ENCODE measurements at regions not wholly inside any gene's neighbourhood (a gene's known extent, or its start where the extent isn't known, plus 50 kb on each side); places are given as distances from the start of the nearest gene placed in this dataset.
"Not testable (repeated sequence)": the region's sequence is repeated elsewhere in the genome, so short reads cannot be mapped to it uniquely, and the experiment has no call there.

- not testable (repeated sequence) for H3K27me3 ChIP-seq (ENCODE audit: control insufficient read depth, insufficient read depth, low read length); H3K9ac ChIP-seq (ENCODE audit: low read depth, low read length); H3K4me3 ChIP-seq (ENCODE audit: low read depth, low read length); H3K9me3 ChIP-seq (ENCODE audit: control insufficient read depth, insufficient read depth, low read length); H3K4me1 ChIP-seq (ENCODE audit: control insufficient read depth, insufficient read depth, low read length); H3K36me3 ChIP-seq (ENCODE audit: control insufficient read depth, insufficient read depth, low read length); H3K27ac ChIP-seq (ENCODE audit: low read depth, low read length)
Measured at GRCh38 chr13:61266896-61267295, 148.8 kb downstream of the PCDH20 start.

- no peaks in the 10 kb centered on the region for H3K9me3 ChIP-seq (ENCODE audit: control insufficient read depth, insufficient read depth, low read length)
- no peak overlapping the region for H3K27ac ChIP-seq (ENCODE audit: low read depth, low read length)
- H3K9ac ChIP-seq (ENCODE audit: low read depth, low read length), result no peak overlapping the region
- H3K27me3 ChIP-seq (ENCODE audit: control insufficient read depth, insufficient read depth, low read length), result no peaks in the 10 kb centered on the region
- H3K4me1 ChIP-seq (ENCODE audit: control insufficient read depth, insufficient read depth, low read length), result no peaks in the 10 kb centered on the region
- no peak overlapping the region for H3K4me3 ChIP-seq (ENCODE audit: low read depth, low read length)
- no peaks in the 10 kb centered on the region for H3K36me3 ChIP-seq (ENCODE audit: control insufficient read depth, insufficient read depth, low read length)
Measured at GRCh38 chr13:61261746-61262472, 153.7 kb downstream of the PCDH20 start.

GRCh38 chr13:61258185-61258584 is 157.5 kb downstream of the PCDH20 start:
- no peaks in the 10 kb centered on the region for H3K36me3 ChIP-seq (ENCODE audit: control insufficient read depth, insufficient read depth, low read length)

GRCh38 chr13:61255040-61255796 is 160.4 kb downstream of the PCDH20 start:
- Histone ChIP-seq H3K9me3 (ENCODE audit: control insufficient read depth, insufficient read depth, low read length) (no peaks in the 10 kb centered on the region), H3K9ac (ENCODE audit: low read depth, low read length) (no peak overlapping the region), H3K36me3 (ENCODE audit: control insufficient read depth, insufficient read depth, low read length) (no peaks in the 10 kb centered on the region), H3K27me3 (ENCODE audit: control insufficient read depth, insufficient read depth, low read length) (no peaks in the 10 kb centered on the region), H3K4me1 (ENCODE audit: control insufficient read depth, insufficient read depth, low read length) (peaks cover 6% of the 10 kb centered on the region), H3K4me3 (ENCODE audit: low read depth, low read length) (no peak overlapping the region), H3K27ac (ENCODE audit: low read depth, low read length) (peak overlapping the region; percentile 60)

More at GRCh38 chr13:61258185-61258584, 157.5 kb downstream of the PCDH20 start:
- peaks cover 6% of the 10 kb centered on the region for H3K4me1 ChIP-seq (ENCODE audit: control insufficient read depth, insufficient read depth, low read length)
- H3K9ac ChIP-seq (ENCODE audit: low read depth, low read length), result no peak overlapping the region
- H3K4me3 ChIP-seq (ENCODE audit: low read depth, low read length), result no peak overlapping the region
- no peak overlapping the region for H3K27ac ChIP-seq (ENCODE audit: low read depth, low read length)
- no peaks in the 10 kb centered on the region for H3K9me3 ChIP-seq (ENCODE audit: control insufficient read depth, insufficient read depth, low read length)
- no peaks in the 10 kb centered on the region for H3K27me3 ChIP-seq (ENCODE audit: control insufficient read depth, insufficient read depth, low read length)

- Histone ChIP-seq H3K9ac (ENCODE audit: low read depth, low read length) (no peak overlapping the region), H3K27me3 (ENCODE audit: control insufficient read depth, insufficient read depth, low read length) (no peaks in the 10 kb centered on the region), H3K36me3 (ENCODE audit: control insufficient read depth, insufficient read depth, low read length) (no peaks in the 10 kb centered on the region), H3K4me1 (ENCODE audit: control insufficient read depth, insufficient read depth, low read length) (peaks cover 6% of the 10 kb centered on the region), H3K27ac (ENCODE audit: low read depth, low read length) (no peak overlapping the region), H3K9me3 (ENCODE audit: control insufficient read depth, insufficient read depth, low read length) (no peaks in the 10 kb centered on the region), H3K4me3 (ENCODE audit: low read depth, low read length) (no peak overlapping the region)
Measured at GRCh38 chr13:61253105-61253877, 162.4 kb downstream of the PCDH20 start.

GRCh38 chr13:61252213-61252612 is 163.4 kb downstream of the PCDH20 start:
- Histone ChIP-seq H3K9ac (ENCODE audit: low read depth, low read length) (no peak overlapping the region), H3K4me1 (ENCODE audit: control insufficient read depth, insufficient read depth, low read length) (peaks cover 8% of the 10 kb centered on the region), H3K27me3 (ENCODE audit: control insufficient read depth, insufficient read depth, low read length) (no peaks in the 10 kb centered on the region), H3K27ac (ENCODE audit: low read depth, low read length) (no peak overlapping the region), H3K36me3 (ENCODE audit: control insufficient read depth, insufficient read depth, low read length) (no peaks in the 10 kb centered on the region), H3K9me3 (ENCODE audit: control insufficient read depth, insufficient read depth, low read length) (no peaks in the 10 kb centered on the region), H3K4me3 (ENCODE audit: low read depth, low read length) (no peak overlapping the region)

GRCh38 chr13:61247149-61247936 is 168.3 kb downstream of the PCDH20 start:
- H3K36me3 ChIP-seq (ENCODE audit: control insufficient read depth, insufficient read depth, low read length), result no peaks in the 10 kb centered on the region
- H3K4me1 ChIP-seq (ENCODE audit: control insufficient read depth, insufficient read depth, low read length), result peaks cover 11% of the 10 kb centered on the region
- no peak overlapping the region for H3K4me3 ChIP-seq (ENCODE audit: low read depth, low read length)
- no peaks in the 10 kb centered on the region for H3K9me3 ChIP-seq (ENCODE audit: control insufficient read depth, insufficient read depth, low read length)
- no peak overlapping the region for H3K27ac ChIP-seq (ENCODE audit: low read depth, low read length)
- H3K27me3 ChIP-seq (ENCODE audit: control insufficient read depth, insufficient read depth, low read length), result no peaks in the 10 kb centered on the region
- H3K9ac ChIP-seq (ENCODE audit: low read depth, low read length), result no peak overlapping the region

- Histone ChIP-seq H3K4me3 (ENCODE audit: low read depth, low read length) (no peak overlapping the region), H3K4me1 (ENCODE audit: control insufficient read depth, insufficient read depth, low read length) (peaks cover 11% of the 10 kb centered on the region), H3K27me3 (ENCODE audit: control insufficient read depth, insufficient read depth, low read length) (no peaks in the 10 kb centered on the region), H3K9ac (ENCODE audit: low read depth, low read length) (no peak overlapping the region), H3K9me3 (ENCODE audit: control insufficient read depth, insufficient read depth, low read length) (no peaks in the 10 kb centered on the region), H3K27ac (ENCODE audit: low read depth, low read length) (no peak overlapping the region), H3K36me3 (ENCODE audit: control insufficient read depth, insufficient read depth, low read length) (no peaks in the 10 kb centered on the region)
Measured at GRCh38 chr13:61246351-61246750, 169.3 kb downstream of the PCDH20 start.

- H3K4me3 ChIP-seq (ENCODE audit: low read depth, low read length), result no peak overlapping the region
- no peaks in the 10 kb centered on the region for H3K4me1 ChIP-seq (ENCODE audit: control insufficient read depth, insufficient read depth, low read length)
- no peak overlapping the region for H3K9ac ChIP-seq (ENCODE audit: low read depth, low read length)
- H3K27ac ChIP-seq (ENCODE audit: low read depth, low read length), result no peak overlapping the region
- H3K9me3 ChIP-seq (ENCODE audit: control insufficient read depth, insufficient read depth, low read length), result no peaks in the 10 kb centered on the region
- H3K36me3 ChIP-seq (ENCODE audit: control insufficient read depth, insufficient read depth, low read length), result no peaks in the 10 kb centered on the region
- no peaks in the 10 kb centered on the region for H3K27me3 ChIP-seq (ENCODE audit: control insufficient read depth, insufficient read depth, low read length)
Measured at GRCh38 chr13:61215601-61216000, 200.0 kb downstream of the PCDH20 start.

- Histone ChIP-seq H3K27ac (ENCODE audit: low read depth, low read length) (no peak overlapping the region), H3K9ac (ENCODE audit: low read depth, low read length) (no peak overlapping the region), H3K4me1 (ENCODE audit: control insufficient read depth, insufficient read depth, low read length) (no peaks in the 10 kb centered on the region), H3K4me3 (ENCODE audit: low read depth, low read length) (no peak overlapping the region), H3K27me3 (ENCODE audit: control insufficient read depth, insufficient read depth, low read length) (no peaks in the 10 kb centered on the region), H3K9me3 (ENCODE audit: control insufficient read depth, insufficient read depth, low read length) (no peaks in the 10 kb centered on the region), H3K36me3 (ENCODE audit: control insufficient read depth, insufficient read depth, low read length) (no peaks in the 10 kb centered on the region)
Measured at GRCh38 chr13:61215116-61215515, 200.5 kb downstream of the PCDH20 start.

Measured in HUES48 (cell line).